GM10248 (cell line): ENCODE measurements at regions not wholly inside any gene's neighbourhood (a gene's known extent, or its start where the extent isn't known, plus 50 kb on each side); places are given as distances from the start of the nearest gene placed in this dataset.

Experiments
- CTCF ChIA-PET: fragments of 300-600 bp; sonication (Branson Sonifier 250); formaldehyde crosslinking; extraction: SDS; loops from one replicate; lab custom pipeline; 2021; ENCODE audit warnings: antibody characterized with exemption; lab: Yijun Ruan, JAX
- POLR2A ChIA-PET: fragments of 350-650 bp; sonication (Branson Sonifier 250); formaldehyde crosslinking; extraction: SDS; loops from one replicate; lab custom pipeline; 2020; ENCODE audit warnings: antibody characterized with exemption; lab: Yijun Ruan, JAX
- DNase-seq: peaks from one replicate; pipeline ENCODE4 v3.0.0; 2012; ENCODE audit errors: extremely low spot score
- TF ChIP-seq, protein P1 (sequence below): IDR thresholded peaks from 2 replicates; pipeline ENCODE4 v1.5.1; 2012; ENCODE audit warnings: mild to moderate bottlenecking, low read depth; ENCODE audit errors: extremely low read depth, missing control alignments, control extremely low read depth

DNA sequence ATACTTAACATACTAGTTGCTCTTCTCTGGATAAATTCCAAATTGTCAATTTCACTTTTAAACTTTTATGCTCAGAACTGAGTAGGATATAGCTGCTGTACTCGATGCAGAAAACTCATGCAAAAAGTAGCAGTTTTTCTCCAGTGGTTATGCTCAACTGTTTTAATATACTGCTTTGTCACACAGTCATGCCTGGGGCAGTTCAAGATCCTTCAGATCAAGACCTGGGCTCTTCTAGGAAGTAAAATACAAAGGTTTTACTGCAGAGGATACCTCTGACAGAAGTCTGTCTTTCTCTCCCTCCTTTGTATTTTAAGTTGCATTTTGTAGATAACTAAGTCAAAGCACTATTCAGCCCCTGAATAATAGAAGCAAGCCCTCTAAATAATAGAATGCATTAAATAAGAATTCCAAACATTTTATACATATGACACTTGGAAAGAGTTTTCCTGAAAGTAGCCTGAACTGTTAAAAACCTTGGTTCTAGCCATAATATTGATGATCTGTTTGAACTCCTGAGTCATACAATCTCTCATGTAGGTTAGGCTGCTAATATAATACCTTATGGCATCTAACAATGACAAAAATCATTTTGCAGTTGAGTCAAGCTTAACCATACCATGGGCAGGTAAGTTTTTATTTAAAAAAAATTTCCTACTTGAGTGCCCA, 183.3 kb upstream of the TRIB2 start:
- ChIA-PET POLR2A (no interaction called here), CTCF (no interaction called here)
- no peak for DNase-seq
- TF ChIP-seq, protein P1, sequence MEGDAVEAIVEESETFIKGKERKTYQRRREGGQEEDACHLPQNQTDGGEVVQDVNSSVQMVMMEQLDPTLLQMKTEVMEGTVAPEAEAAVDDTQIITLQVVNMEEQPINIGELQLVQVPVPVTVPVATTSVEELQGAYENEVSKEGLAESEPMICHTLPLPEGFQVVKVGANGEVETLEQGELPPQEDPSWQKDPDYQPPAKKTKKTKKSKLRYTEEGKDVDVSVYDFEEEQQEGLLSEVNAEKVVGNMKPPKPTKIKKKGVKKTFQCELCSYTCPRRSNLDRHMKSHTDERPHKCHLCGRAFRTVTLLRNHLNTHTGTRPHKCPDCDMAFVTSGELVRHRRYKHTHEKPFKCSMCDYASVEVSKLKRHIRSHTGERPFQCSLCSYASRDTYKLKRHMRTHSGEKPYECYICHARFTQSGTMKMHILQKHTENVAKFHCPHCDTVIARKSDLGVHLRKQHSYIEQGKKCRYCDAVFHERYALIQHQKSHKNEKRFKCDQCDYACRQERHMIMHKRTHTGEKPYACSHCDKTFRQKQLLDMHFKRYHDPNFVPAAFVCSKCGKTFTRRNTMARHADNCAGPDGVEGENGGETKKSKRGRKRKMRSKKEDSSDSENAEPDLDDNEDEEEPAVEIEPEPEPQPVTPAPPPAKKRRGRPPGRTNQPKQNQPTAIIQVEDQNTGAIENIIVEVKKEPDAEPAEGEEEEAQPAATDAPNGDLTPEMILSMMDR: no peak

DNA sequence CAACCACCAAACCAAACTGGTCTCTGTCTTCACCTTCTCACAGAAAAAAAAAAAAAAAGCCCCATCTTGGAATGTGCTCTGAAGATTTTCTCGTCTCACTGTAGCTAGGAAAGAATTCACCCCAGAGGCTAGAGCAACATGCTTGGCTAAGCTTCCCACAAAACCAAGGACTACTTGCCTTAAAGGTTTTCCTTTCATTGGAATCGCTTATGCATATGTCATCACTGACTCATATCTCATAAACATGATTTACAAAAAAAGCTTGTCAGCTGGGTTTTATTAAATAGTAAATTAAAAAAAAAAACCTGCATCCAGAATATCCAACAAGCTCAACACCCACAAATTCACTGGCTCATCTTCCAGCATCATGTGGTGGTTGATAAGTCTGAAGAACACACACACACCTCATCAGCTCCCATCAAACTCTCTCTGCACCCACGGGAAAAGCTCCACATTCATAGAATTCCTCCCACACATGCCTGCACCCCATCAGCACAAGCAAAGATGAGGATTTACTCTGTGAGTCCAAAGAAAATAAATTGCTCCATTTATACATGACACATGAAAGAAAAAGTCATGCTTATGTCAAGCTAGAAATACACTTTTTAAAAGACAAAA, 182.0 kb upstream of the TRIB2 start:
- CTCF ChIA-PET: interaction anchor here (1.0 to 1.2 kb wide), 2 partner anchors 29 to 337 kb away, joined by 3 to 4 read pairs; no protein-coding TSS in a partner anchor
- TF ChIP-seq, protein P1: no peak
- POLR2A ChIA-PET: no interaction called here
- no peak for DNase-seq

DNA sequence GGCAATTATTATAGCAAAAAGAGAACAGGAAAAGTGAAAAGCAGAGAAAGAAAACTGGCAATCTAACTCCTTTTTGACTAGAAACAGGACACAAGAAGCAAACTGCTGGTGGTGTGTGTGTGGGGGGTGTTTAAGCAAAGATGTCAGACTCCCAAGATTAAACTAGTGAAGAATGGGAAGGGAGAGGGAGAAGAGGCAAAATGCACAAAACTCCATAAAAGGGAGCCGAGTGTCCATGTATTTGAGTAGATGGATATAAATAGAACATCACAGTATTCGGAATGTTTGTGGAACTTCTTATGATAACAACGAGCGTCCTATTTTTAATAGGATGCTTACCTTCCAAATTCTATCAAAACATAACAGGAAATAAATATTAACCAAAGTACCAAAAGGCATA, 179.8 kb upstream of the TRIB2 start:
- ChIA-PET POLR2A (no interaction called here), CTCF (no interaction called here)
- DNase-seq: no peak
- TF ChIP-seq, protein P1: no peak

DNA sequence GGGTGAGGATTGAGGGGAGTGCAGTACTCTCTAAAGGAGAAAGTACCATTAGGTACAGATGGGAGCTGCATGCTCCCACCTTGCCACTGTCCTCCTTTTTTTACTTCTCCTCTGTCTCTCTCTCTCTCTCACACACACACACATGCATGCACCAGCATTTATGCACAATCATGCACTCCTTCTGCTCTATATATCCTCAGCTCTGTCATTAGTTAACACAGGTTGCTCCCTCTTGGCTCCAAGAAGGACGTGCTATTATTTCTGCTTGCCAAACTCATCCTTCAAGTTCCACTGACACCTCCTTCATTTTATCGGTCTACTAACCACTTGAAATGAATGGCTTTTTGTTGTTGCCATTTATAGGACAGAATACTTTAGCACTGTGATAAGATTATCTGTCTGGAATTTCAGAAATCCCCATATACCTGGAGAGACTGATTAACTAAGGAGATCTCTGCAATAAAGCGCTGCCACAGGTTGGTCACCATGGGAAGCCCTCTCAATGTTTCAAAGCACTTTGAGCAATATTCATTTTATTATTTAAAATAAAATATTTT, 178.5 kb upstream of the TRIB2 start:
- TF ChIP-seq, protein P1: no peak
- ChIA-PET CTCF (no interaction called here), POLR2A (no interaction called here)
- DNase-seq: no peak

DNA sequence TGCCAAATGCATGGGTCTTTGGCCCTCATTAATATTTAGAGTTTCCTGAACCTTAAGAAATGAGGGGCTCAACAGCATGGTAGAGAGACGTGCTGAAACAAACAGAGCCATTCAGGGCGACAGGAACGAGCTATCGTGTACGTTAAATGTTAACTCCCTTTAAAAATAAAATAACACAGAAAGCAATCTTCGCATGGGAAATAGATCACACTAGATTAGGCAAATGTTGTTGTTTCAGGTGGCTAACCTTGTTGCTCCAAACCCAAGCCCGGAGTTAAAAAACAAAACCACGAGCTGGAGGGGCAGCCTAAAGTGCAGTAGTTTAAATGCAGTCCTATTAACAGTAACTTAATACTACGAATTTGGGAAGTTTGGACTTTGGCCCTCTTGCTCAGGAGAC, 177.4 kb upstream of the TRIB2 start:
- TF ChIP-seq, protein P1: no peak
- CTCF ChIA-PET: interaction anchor here (0.8 to 1.6 kb wide), 2 partner anchors 10 to 17 kb away, joined by 3 to 5 read pairs; no protein-coding TSS in a partner anchor
- POLR2A ChIA-PET: no interaction called here
- DNase-seq: no peak

DNA sequence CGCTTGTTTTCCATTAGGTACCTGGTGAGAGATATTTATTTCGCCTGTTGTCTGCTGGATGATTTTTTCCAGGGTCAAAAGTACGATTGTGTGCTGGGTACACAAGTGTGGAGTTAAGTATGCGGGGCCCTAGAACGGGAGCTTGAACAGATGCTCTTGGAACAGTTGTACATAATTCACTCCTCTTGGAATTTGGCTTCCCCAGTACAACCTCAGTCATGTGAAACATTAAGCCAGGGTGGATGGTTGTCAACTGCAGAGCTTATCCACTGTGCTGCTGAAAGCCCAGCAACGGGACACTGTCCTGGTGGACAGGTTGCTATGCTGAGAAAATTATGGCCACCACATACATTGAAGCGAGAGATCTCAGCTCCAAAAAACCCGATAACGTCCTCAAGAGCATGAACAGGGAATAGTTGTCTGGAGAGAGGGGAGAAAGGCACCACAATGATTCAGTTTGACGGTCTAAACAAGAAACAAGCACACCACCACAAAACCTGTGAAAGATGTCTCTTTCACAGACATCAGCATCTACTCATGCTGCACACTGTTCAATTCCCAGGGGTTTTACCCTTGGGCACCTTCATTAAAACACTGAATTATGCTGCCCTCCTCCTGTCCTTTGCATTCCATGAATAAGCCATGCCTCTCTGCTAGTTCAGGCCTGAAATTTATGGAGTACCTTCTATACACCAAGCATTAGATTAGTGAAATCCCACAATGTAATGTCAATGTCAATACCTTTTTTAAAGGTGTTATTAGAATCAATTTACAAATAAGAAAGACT, 176.8 kb upstream of the TRIB2 start:
- ChIA-PET CTCF (interaction anchor here (0.8 to 1.6 kb wide), 2 partner anchors 9 to 16 kb away, joined by 3 to 5 read pairs; no protein-coding TSS in a partner anchor), POLR2A (no interaction called here)
- no peak for DNase-seq
- TF ChIP-seq, protein P1: no peak
